GM06990 (cell line): ENCODE measurements at regions not wholly inside any gene's neighbourhood (a gene's known extent, or its start where the extent isn't known, plus 50 kb on each side); places are given as distances from the start of the nearest gene placed in this dataset.

Source experiments
- DNase-seq: peaks from one replicate; pipeline ENCODE4 v3.0.0-alpha.2; 2011; ENCODE audit not compliant: insufficient read length; ENCODE audit errors: extremely low read depth
- H3K27me3 ChIP-seq: replicated peaks from 2 replicates; pipeline ENCODE4 v1.6.0; 2011; ENCODE audit warnings: low read length; ENCODE audit not compliant: control insufficient read depth, insufficient read depth
- H3K36me3 ChIP-seq: 2 replicates; pipeline ENCODE4 v1.5.1; 2011; ENCODE audit warnings: low read length; ENCODE audit not compliant: control insufficient read depth, insufficient read depth
- H3K4me3 ChIP-seq: replicated peaks from 2 replicates; pipeline ENCODE4 v1.5.1; 2011; ENCODE audit warnings: low read depth, mild to moderate bottlenecking, control low read depth, low read length
- TF ChIP-seq, protein P1 (sequence below): IDR thresholded peaks from 2 replicates; pipeline ENCODE4 v1.5.1; 2011; ENCODE audit warnings: low read length, control low read depth, mild to moderate bottlenecking, inconsistent platforms; ENCODE audit not compliant: insufficient read depth, poor library complexity, severe bottlenecking

DNA sequence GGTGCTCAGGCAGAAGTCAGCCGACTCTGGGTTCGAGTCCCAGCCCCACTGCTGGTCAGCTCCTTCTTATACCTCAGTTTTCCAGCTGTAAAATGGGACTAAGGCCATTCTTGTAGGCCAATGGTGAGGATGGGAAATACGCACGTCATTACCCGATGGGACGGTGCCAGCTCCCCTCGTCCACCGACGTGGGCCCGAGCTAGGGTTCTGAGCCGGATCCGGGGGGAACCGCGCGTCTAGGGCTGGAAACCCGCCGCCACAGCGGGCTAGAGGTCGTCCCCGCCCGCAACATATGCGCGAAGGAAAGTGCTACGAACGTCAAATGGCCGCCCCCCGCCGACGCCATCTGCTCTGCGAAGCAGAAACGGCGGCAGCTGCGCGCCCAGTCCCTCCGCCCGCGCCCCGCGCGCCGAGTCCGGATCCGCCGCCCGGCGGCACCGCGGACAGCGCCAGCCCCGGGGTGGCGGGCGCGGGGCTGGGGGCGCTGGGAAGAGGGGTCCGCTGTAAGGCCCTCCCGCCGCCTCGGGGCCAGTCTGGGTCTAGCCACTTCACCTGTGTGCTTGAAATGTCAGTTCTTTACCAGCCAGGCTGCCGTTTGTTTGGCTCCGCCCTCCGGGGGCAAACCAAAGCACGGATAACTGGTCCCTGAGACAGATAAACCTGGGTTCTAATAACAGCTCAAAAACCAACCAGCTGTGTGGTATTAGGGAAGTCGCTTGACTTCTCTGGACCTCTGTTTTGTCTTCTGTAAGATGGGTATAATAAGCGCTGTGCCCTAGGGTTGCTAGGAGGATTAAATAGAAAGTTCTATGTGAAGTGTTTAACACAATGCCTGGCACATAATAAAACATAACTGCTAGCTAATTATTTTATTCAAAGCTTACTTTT lies 103.5 kb upstream of the RCN1 start:
- H3K27me3 ChIP-seq = no peaks in the 10 kb centered on the region; the same call in 1 of the 2 replicates
- no peak overlapping the region for H3K4me3 ChIP-seq
- H3K36me3 ChIP-seq = no peaks in the 10 kb centered on the region
- TF ChIP-seq, protein P1, sequence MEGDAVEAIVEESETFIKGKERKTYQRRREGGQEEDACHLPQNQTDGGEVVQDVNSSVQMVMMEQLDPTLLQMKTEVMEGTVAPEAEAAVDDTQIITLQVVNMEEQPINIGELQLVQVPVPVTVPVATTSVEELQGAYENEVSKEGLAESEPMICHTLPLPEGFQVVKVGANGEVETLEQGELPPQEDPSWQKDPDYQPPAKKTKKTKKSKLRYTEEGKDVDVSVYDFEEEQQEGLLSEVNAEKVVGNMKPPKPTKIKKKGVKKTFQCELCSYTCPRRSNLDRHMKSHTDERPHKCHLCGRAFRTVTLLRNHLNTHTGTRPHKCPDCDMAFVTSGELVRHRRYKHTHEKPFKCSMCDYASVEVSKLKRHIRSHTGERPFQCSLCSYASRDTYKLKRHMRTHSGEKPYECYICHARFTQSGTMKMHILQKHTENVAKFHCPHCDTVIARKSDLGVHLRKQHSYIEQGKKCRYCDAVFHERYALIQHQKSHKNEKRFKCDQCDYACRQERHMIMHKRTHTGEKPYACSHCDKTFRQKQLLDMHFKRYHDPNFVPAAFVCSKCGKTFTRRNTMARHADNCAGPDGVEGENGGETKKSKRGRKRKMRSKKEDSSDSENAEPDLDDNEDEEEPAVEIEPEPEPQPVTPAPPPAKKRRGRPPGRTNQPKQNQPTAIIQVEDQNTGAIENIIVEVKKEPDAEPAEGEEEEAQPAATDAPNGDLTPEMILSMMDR = no peak
- no peak for DNase-seq

DNA sequence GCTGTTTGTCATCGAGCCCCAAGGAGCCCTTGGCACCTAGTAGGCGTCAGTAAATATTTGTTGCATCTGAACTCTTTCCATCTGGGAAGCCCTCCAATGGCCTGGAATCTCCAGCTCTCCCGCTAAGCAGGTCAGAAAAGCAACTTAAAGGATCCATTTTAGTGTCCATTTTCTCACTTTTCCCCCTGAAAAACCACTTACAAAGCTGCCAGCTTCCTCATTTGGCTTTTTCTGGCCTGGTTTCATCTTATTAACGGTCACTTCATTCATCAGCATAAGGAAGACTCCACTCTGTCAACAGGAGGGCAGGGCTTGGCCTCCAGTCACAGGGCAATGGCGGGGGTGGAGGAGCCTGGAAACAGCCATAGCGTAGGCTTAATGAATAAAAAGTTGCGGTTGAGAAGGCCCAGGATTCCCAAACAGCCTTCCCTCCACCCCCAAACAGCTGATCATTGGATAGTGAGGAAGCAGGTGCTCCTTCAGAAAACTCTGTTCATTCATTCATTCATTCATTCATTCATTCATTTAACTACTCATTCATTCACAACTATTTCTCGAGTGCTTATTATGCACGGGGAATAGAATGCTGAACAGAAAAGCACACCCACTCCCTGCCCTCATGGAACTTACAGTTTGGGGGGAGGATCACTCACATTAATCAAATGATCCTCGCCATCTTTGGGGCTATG lies 104.5 kb upstream of the RCN1 start:
- DNase-seq = no peak
- no peak overlapping the region for H3K4me3 ChIP-seq
- H3K36me3 ChIP-seq = no peaks in the 10 kb centered on the region
- H3K27me3 ChIP-seq = no peaks in the 10 kb centered on the region; the same call in 1 of the 2 replicates
- TF ChIP-seq, protein P1 = no peak

DNA sequence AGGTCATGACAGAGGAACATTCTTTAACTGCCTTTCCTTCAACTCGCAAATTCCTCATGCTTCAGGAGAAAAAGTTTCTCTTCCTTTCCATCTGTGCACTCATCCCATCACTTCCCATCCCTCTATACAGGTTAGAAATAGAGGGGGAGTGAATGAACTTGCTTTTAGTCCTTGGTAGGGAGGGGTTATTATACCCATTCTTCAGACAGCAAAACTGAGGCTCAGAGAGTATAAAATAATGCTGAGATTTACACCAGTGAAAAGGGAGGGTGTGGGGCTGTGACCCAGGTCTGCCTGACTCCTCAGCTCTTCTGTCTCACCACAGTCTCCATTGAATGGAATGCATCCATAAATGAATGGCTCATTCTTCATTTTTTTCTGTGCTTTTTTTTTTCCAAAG lies 109.4 kb upstream of the RCN1 start:
- TF ChIP-seq, protein P1 = no peak
- no peak overlapping the region for H3K4me3 ChIP-seq
- H3K36me3 ChIP-seq = no peaks in the 10 kb centered on the region
- no peak for DNase-seq
- no peaks in the 10 kb centered on the region for H3K27me3 ChIP-seq

- no peak for DNase-seq
- TF ChIP-seq, protein P1 = no peak
- Histone ChIP-seq H3K36me3 (no peaks in the 10 kb centered on the region), H3K4me3 (no peak overlapping the region), H3K27me3 (peaks cover 1% of the 10 kb centered on the region)
Observed at GRCh38 chr11:31977343-31977742, 113.5 kb upstream of the RCN1 start.

DNA sequence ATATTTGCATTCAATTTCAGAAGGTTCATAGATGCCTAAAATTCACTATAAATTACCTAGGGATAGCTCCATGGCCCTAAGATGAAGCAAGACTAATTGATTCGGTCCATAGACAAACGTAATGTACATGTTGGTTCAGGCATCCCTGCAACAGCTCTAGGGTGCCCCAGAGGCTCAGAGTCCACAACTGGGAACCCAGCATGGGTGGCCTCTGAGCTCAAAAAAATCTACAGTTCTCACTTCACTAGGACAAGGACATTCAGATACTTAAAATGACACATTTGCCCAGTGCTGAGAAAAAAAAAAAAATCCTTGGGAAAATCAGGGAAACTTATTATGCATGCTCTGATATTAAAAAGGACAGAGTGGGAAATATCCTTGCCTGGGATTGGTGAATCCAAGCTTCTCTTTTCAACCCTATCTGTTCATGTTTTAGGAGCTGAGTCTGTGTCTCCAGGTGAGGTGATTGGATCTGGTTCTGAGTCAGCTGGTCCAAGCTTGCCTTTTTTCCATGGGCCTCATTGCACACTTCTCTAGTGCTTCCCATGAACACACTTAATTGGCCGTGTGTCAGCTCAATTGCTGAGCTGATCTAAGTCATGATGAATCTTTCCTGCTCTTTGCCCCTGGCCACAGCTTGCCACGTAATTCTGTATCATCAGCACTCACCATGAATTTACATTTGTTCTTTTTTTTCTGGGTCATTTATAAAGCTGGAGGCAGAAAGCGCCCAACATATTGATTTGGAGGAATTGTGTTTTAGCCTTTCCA lies 116.3 kb upstream of the RCN1 start:
- TF ChIP-seq, protein P1 = no peak
- H3K27me3 ChIP-seq = peaks cover 1% of the 10 kb centered on the region
- no peak overlapping the region for H3K4me3 ChIP-seq
- DNase-seq = no peak
- H3K36me3 ChIP-seq = no peaks in the 10 kb centered on the region
